ENCODE measurements at regions not wholly inside any gene's neighbourhood (a gene's known extent, or its start where the extent isn't known, plus 50 kb on each side); places are given as distances from the start of the nearest gene placed in this dataset.

GRCh38 chr3:78312851-78313250, 1273.0 kb downstream of the ROBO2 start:
- H2AFZ ChIP-seq (ENCODE audit: low read length), result no peak overlapping the region
- POLR2A ChIA-PET, result no interaction called here
- no peaks in the 10 kb centered on the region for H3K9me2 ChIP-seq (ENCODE audit: insufficient read depth, low read length)
- no peak overlapping the region for H3K4me3 ChIP-seq (ENCODE audit: low read depth, low read length, poor library complexity, severe bottlenecking)
- CTCF ChIA-PET (ENCODE audit: unreplicated experiment), result no interaction called here
- H3K4me1 ChIP-seq (ENCODE audit: insufficient read depth, low read length, poor library complexity, severe bottlenecking), result no peaks in the 10 kb centered on the region
- no peaks in the 10 kb centered on the region for H3K9me3 ChIP-seq (ENCODE audit: low read length)
- no peaks in the 10 kb centered on the region for H3K36me3 ChIP-seq (ENCODE audit: insufficient read depth, low read length)
- H3K4me2 ChIP-seq (ENCODE audit: low read length), result no peak overlapping the region
- TF ChIP-seq CTCF (conservative IDR thresholded peaks at IDR 0.05; ENCODE audit: low read length) (no peak), EZH2phosphoT487 (IDR thresholded peaks at IDR 0.05; ENCODE audit: borderline replicate concordance, low read depth, low read length) (no peak)
- no peak for DNase-seq (ENCODE audit: low spot score)
- intact Hi-C loops (cut with micrococcal nuclease; ENCODE audit: unreplicated experiment), result no loop called here
- H3K27ac ChIP-seq (ENCODE audit: low read depth, low read length, poor library complexity, severe bottlenecking), result no peak overlapping the region
- no peaks in the 10 kb centered on the region for H4K20me1 ChIP-seq (ENCODE audit: insufficient read depth, low read length)
- BruUV-seq (replicated peaks), result no TSS peak
- no peaks in the 10 kb centered on the region for H3K79me2 ChIP-seq (ENCODE audit: insufficient read depth, low read depth, low read length)

- intact Hi-C loops (cut with micrococcal nuclease; ENCODE audit: unreplicated experiment), result no loop called here
- Histone ChIP-seq H3K4me1 (ENCODE audit: insufficient read depth, low read length, poor library complexity, severe bottlenecking) (no peaks in the 10 kb centered on the region), H2AFZ (ENCODE audit: low read length) (no peak overlapping the region), H3K9me3 (ENCODE audit: low read length) (no peaks in the 10 kb centered on the region), H3K4me2 (ENCODE audit: low read length) (no peak overlapping the region), H3K36me3 (ENCODE audit: insufficient read depth, low read length) (no peaks in the 10 kb centered on the region), H3K9me2 (ENCODE audit: insufficient read depth, low read length) (no peaks in the 10 kb centered on the region), H3K4me3 (ENCODE audit: low read depth, low read length, poor library complexity, severe bottlenecking) (no peak overlapping the region), H3K27ac (ENCODE audit: low read depth, low read length, poor library complexity, severe bottlenecking) (no peak overlapping the region), H3K79me2 (ENCODE audit: insufficient read depth, low read depth, low read length) (no peaks in the 10 kb centered on the region), H4K20me1 (ENCODE audit: insufficient read depth, low read length) (no peaks in the 10 kb centered on the region)
- BruUV-seq (replicated peaks), result no TSS peak
- no peak for DNase-seq (ENCODE audit: low spot score)
- ChIA-PET POLR2A (no interaction called here), CTCF (ENCODE audit: unreplicated experiment) (no interaction called here)
- TF ChIP-seq EZH2phosphoT487 (IDR thresholded peaks at IDR 0.05; ENCODE audit: borderline replicate concordance, low read depth, low read length) (no peak), CTCF (conservative IDR thresholded peaks at IDR 0.05; ENCODE audit: low read length) (no peak)
Measured at GRCh38 chr3:78313332-78313731, 1273.4 kb downstream of the ROBO2 start.

GRCh38 chr3:78314327-78314726, 1274.4 kb downstream of the ROBO2 start:
- no TSS peak for BruUV-seq (replicated peaks)
- H3K9me3 ChIP-seq (ENCODE audit: low read length), result no peaks in the 10 kb centered on the region
- no peak overlapping the region for H3K27ac ChIP-seq (ENCODE audit: low read depth, low read length, poor library complexity, severe bottlenecking)
- no peaks in the 10 kb centered on the region for H4K20me1 ChIP-seq (ENCODE audit: insufficient read depth, low read length)
- ChIA-PET CTCF (ENCODE audit: unreplicated experiment) (no interaction called here), POLR2A (no interaction called here)
- H3K36me3 ChIP-seq (ENCODE audit: insufficient read depth, low read length), result no peaks in the 10 kb centered on the region
- H2AFZ ChIP-seq (ENCODE audit: low read length), result no peak overlapping the region
- no peak overlapping the region for H3K4me3 ChIP-seq (ENCODE audit: low read depth, low read length, poor library complexity, severe bottlenecking)
- no peak overlapping the region for H3K4me2 ChIP-seq (ENCODE audit: low read length)
- H3K79me2 ChIP-seq (ENCODE audit: insufficient read depth, low read depth, low read length), result no peaks in the 10 kb centered on the region
- no peak for DNase-seq (ENCODE audit: low spot score)
- H3K9me2 ChIP-seq (ENCODE audit: insufficient read depth, low read length), result no peaks in the 10 kb centered on the region
- intact Hi-C loops (cut with micrococcal nuclease; ENCODE audit: unreplicated experiment), result no loop called here
- no peaks in the 10 kb centered on the region for H3K4me1 ChIP-seq (ENCODE audit: insufficient read depth, low read length, poor library complexity, severe bottlenecking)
- TF ChIP-seq CTCF (conservative IDR thresholded peaks at IDR 0.05; ENCODE audit: low read length) (no peak), EZH2phosphoT487 (IDR thresholded peaks at IDR 0.05; ENCODE audit: borderline replicate concordance, low read depth, low read length) (no peak)
